ENCODE measurements at regions not wholly inside any gene's neighbourhood (a gene's known extent, or its start where the extent isn't known, plus 50 kb on each side); places are given as distances from the start of the nearest gene placed in this dataset.

GRCh38 chr22:49418943-49419342, 408.7 kb downstream of the BRD1 start:
- DNase-seq (ENCODE audit: low read depth, low spot score) (no peak), ATAC-seq (no peak)
- intact Hi-C loops (cut with micrococcal nuclease): no loop called here
- Histone ChIP-seq H4K20me1 (ENCODE audit: insufficient read depth) (no peaks in the 10 kb centered on the region), H2AFZ (ENCODE audit: low read depth, low read length, poor library complexity, severe bottlenecking) (no peak overlapping the region), H3K9me2 (ENCODE audit: insufficient read depth) (no peaks in the 10 kb centered on the region), H3K79me2 (ENCODE audit: insufficient read depth, low read length) (no peaks in the 10 kb centered on the region), H3K27me3 (ENCODE audit: insufficient read depth, low read length) (0 out of 2 replicates have a peak, but pooled peaks cover under 1% of the 10 kb centered on the region), H3K27ac (ENCODE audit: low read depth, low read length) (no peak overlapping the region), H3K4me2 (ENCODE audit: low read length) (no peak overlapping the region), H3K4me1 (ENCODE audit: control insufficient read depth in 1 of 2, insufficient read depth in 2 of 2, low read length in 2 of 2) (peaks cover 0 to 11% of the 10 kb centered on the region in 2 experiments; a peak in 2 of 4 replicates), H3K9ac (ENCODE audit: low read length) (no peak overlapping the region), H3K4me3 (replicated peaks in 1 of 2; ENCODE audit: low read depth in 1 of 2, low read length in 2 of 2) (no peak overlapping the region), H3K9me3 (ENCODE audit: control insufficient read depth in 1 of 2, insufficient read depth in 1 of 2, low read depth in 1 of 2, low read length in 2 of 2) (no peaks in the 10 kb centered on the region), H3K36me3 (ENCODE audit: control insufficient read depth in 1 of 2, insufficient read depth in 2 of 2, low read length in 2 of 2) (no peaks in the 10 kb centered on the region)
- ChIA-PET POLR2A (no interaction called here), RAD21 (ENCODE audit: low non-redundant PET in 1 of 2, low total read pairs in 2 of 2, uncharacterized antibody in 2 of 2, unreplicated experiment in 2 of 2) (no interaction called here), CTCF (no interaction called here)
- BruUV-seq (replicated peaks): no TSS peak
- TF ChIP-seq CBX3 (IDR thresholded peaks at IDR 0.05; ENCODE audit: low read depth) (no peak), CTCF (IDR thresholded peaks at IDR 0.05 in 2 of 3, conservative IDR thresholded peaks at IDR 0.05 in 1 of 3; ENCODE audit: borderline replicate concordance in 1 of 3, insufficient read depth in 1 of 3, low read depth in 2 of 3, low read length in 2 of 3) (no peak), EGR1 (IDR thresholded peaks at IDR 0.05; ENCODE audit: low read depth) (no peak), SRF (IDR thresholded peaks at IDR 0.05; ENCODE audit: low read depth) (peak; percentile 24; the same call in 1 of the 2 replicates)

GRCh38 chr22:49418341-49418894, 409.3 kb downstream of the BRD1 start:
- no peak overlapping the region for H2AFZ ChIP-seq (ENCODE audit: low read depth, low read length, poor library complexity, severe bottlenecking)
- peaks cover 0 to 11% of the 10 kb centered on the region in 2 experiments; a peak in 2 of 4 replicates for H3K4me1 ChIP-seq (ENCODE audit: control insufficient read depth in 1 of 2, insufficient read depth in 2 of 2, low read length in 2 of 2)
- no peak for ATAC-seq
- no peaks in the 10 kb centered on the region for H3K9me2 ChIP-seq (ENCODE audit: insufficient read depth)
- POLR2A ChIA-PET: no interaction called here
- TF ChIP-seq SP1 (IDR thresholded peaks at IDR 0.05; ENCODE audit: low read depth) (no peak), SRF (IDR thresholded peaks at IDR 0.05; ENCODE audit: low read depth) (no peak), MAX (IDR thresholded peaks at IDR 0.05) (no peak), CTCF (IDR thresholded peaks at IDR 0.05 in 2 of 3, conservative IDR thresholded peaks at IDR 0.05 in 1 of 3; ENCODE audit: borderline replicate concordance in 1 of 3, insufficient read depth in 1 of 3, low read depth in 2 of 3, low read length in 2 of 3) (no peak), REST (IDR thresholded peaks at IDR 0.05; ENCODE audit: low read depth) (no peak), JUND (IDR thresholded peaks at IDR 0.05) (no peak), POLR2A (IDR thresholded peaks at IDR 0.05; ENCODE audit: borderline replicate concordance, extremely low read depth, insufficient read depth, insufficient read length) (no peak)
- no peak overlapping the region for H3K9ac ChIP-seq (ENCODE audit: low read length)
- no peak overlapping the region for H3K4me2 ChIP-seq (ENCODE audit: low read length)
- intact Hi-C loops (cut with micrococcal nuclease): no loop called here
- no peaks in the 10 kb centered on the region for H3K9me3 ChIP-seq (ENCODE audit: control insufficient read depth in 1 of 2, insufficient read depth in 1 of 2, low read depth in 1 of 2, low read length in 2 of 2)
- BruUV-seq (replicated peaks): no TSS peak
- no peak for DNase-seq (ENCODE audit: low read depth, low spot score)
- RAD21 ChIA-PET (ENCODE audit: low non-redundant PET in 1 of 2, low total read pairs in 2 of 2, uncharacterized antibody in 2 of 2, unreplicated experiment in 2 of 2): no interaction called here
- H3K36me3 ChIP-seq (ENCODE audit: control insufficient read depth in 1 of 2, insufficient read depth in 2 of 2, low read length in 2 of 2): no peaks in the 10 kb centered on the region
- H4K20me1 ChIP-seq (ENCODE audit: insufficient read depth): no peaks in the 10 kb centered on the region
- no peak overlapping the region for H3K27ac ChIP-seq (ENCODE audit: low read depth, low read length)
- CTCF ChIA-PET: no interaction called here
- H3K27me3 ChIP-seq (ENCODE audit: insufficient read depth, low read length): no peaks in the 10 kb centered on the region
- H3K4me3 ChIP-seq (replicated peaks in 1 of 2; ENCODE audit: low read depth in 1 of 2, low read length in 2 of 2): no peak overlapping the region
- H3K79me2 ChIP-seq (ENCODE audit: insufficient read depth, low read length): no peaks in the 10 kb centered on the region
